IMR-90 (cell line): ENCODE measurements at regions not wholly inside any gene's neighbourhood (a gene's known extent, or its start where the extent isn't known, plus 50 kb on each side); places are given as distances from the start of the nearest gene placed in this dataset.

ENCODE experiments used
- ATAC-seq: fragments of 200-7000 bp; cut with Tn5 transposase; 2 replicates; pipeline ENCODE4 v1.9.1; 2020; ENCODE audit warnings: low read depth, mild to moderate bottlenecking, moderate library complexity
- BruUV-seq: library from RNA; stranded (reverse); fragments of 400-500 nt; replicated peaks from 2 replicates; lab custom pipeline; 2021; lab: Mats Ljungman, UMichigan
- CTCF ChIA-PET: fragments of 300-600 bp; formaldehyde crosslinking; extraction: SDS; loops from one replicate; lab custom pipeline; 2021; ENCODE audit warnings: antibody characterized with exemption; lab: Yijun Ruan, JAX
- POLR2A ChIA-PET: fragments of 300-600 bp; sonication (Branson Sonifier 250); formaldehyde crosslinking; loops from one replicate; lab custom pipeline; 2022; ENCODE audit warnings: antibody characterized with exemption; ENCODE audit not compliant: unreplicated experiment; lab: Charles Lee
- DNase-seq: peaks from one replicate; pipeline ENCODE4 v3.0.0; 2013
- H2AFZ ChIP-seq: replicated peaks from 2 replicates; pipeline ENCODE3; 2013; ENCODE audit warnings: low read length, mild to moderate bottlenecking; ENCODE audit not compliant: poor library complexity
- H2AK5ac ChIP-seq: 2 replicates; pipeline ENCODE4 v1.6.1; 2013; ENCODE audit warnings: low read depth, low read length, inconsistent platforms
- H2AK9ac ChIP-seq: replicated peaks from 2 replicates; pipeline ENCODE3; 2013; ENCODE audit warnings: mild to moderate bottlenecking, low read depth, low read length, moderate library complexity; ENCODE audit not compliant: poor library complexity
- H2BK120ac ChIP-seq: 2 replicates; pipeline ENCODE4 v1.6.1; 2013; ENCODE audit warnings: low read depth, low read length, inconsistent platforms
- H2BK15ac ChIP-seq: 3 replicates; pipeline ENCODE4 v1.6.1; 2013; ENCODE audit warnings: low read depth, low read length, inconsistent platforms
- H2BK20ac ChIP-seq: 2 replicates; pipeline ENCODE4 v1.6.1; 2013; ENCODE audit warnings: low read depth, mild to moderate bottlenecking, inconsistent platforms, low read length, moderate library complexity
- H2BK5ac ChIP-seq: 2 replicates; pipeline ENCODE4 v1.6.1; 2013; ENCODE audit warnings: mild to moderate bottlenecking, low read depth, low read length, inconsistent platforms; ENCODE audit not compliant: poor library complexity, severe bottlenecking
- H3K14ac ChIP-seq: replicated peaks from 2 replicates; pipeline ENCODE4 v1.6.1; 2013; ENCODE audit warnings: low read depth, low read length, inconsistent platforms
- H3K18ac ChIP-seq: 2 replicates; pipeline ENCODE4 v1.6.1; 2013; ENCODE audit warnings: low read depth, low read length, control low read depth
- H3K23ac ChIP-seq: 2 replicates; pipeline ENCODE4 v1.6.1; 2013; ENCODE audit warnings: low read depth, low read length, inconsistent platforms
- H3K27ac ChIP-seq: 2 replicates; pipeline ENCODE4 v1.5.1; 2013; ENCODE audit warnings: mild to moderate bottlenecking, control low read depth, low read length; ENCODE audit not compliant: insufficient read depth
- H3K27me3 ChIP-seq: 2 replicates; pipeline ENCODE4 v1.6.1; 2013; ENCODE audit warnings: low read length; ENCODE audit not compliant: control insufficient read depth, insufficient read depth
- H3K36me3 ChIP-seq: 2 replicates; pipeline ENCODE4 v1.6.1; 2013; ENCODE audit warnings: low read length, mixed read lengths; ENCODE audit not compliant: control insufficient read depth, insufficient read depth
- H3K4ac ChIP-seq: 2 replicates; pipeline ENCODE4 v1.6.1; 2013; ENCODE audit warnings: low read depth, low read length, inconsistent platforms
- H3K4me1 ChIP-seq: 2 replicates; pipeline ENCODE4 v1.6.1; 2013; ENCODE audit warnings: low read length, mixed read lengths; ENCODE audit not compliant: control insufficient read depth, insufficient read depth
- H3K4me2 ChIP-seq: 2 replicates; pipeline ENCODE4 v1.6.1; 2013; ENCODE audit warnings: low read depth, mild to moderate bottlenecking, control low read depth, low read length, moderate library complexity
- H3K4me3 ChIP-seq: 2 replicates; pipeline ENCODE4 v1.5.1; 2013; ENCODE audit warnings: low read depth, mild to moderate bottlenecking, control low read depth, low read length, moderate library complexity; ENCODE audit not compliant: insufficient read depth
- H3K56ac ChIP-seq: 2 replicates; pipeline ENCODE4 v1.6.1; 2013; ENCODE audit warnings: low read length, inconsistent platforms; ENCODE audit not compliant: insufficient read depth; ENCODE audit errors: extremely low read depth
- H3K79me1 ChIP-seq, 2 experiments: 2 replicates each; pipeline ENCODE4 v1.6.1; 2013; ENCODE audit warnings: low read length in 2 of 2, inconsistent platforms in 1 of 2, low read depth in 1 of 2
- H3K9ac ChIP-seq: 2 replicates; pipeline ENCODE4 v1.6.1; 2013; ENCODE audit warnings: low read depth, low read length, control low read depth
- H3K9me1 ChIP-seq: 2 replicates; pipeline ENCODE4 v1.6.1; 2013; ENCODE audit warnings: low read length, inconsistent platforms; ENCODE audit not compliant: insufficient read depth
- H3K9me3 ChIP-seq: 2 replicates; pipeline ENCODE4 v1.6.1; 2013; ENCODE audit warnings: low read length; ENCODE audit not compliant: control insufficient read depth, insufficient read depth
- H4K20me1 ChIP-seq: 2 replicates; pipeline ENCODE4 v1.6.1; 2013; ENCODE audit warnings: low read length, inconsistent platforms; ENCODE audit not compliant: insufficient read depth
- H4K5ac ChIP-seq: 2 replicates; pipeline ENCODE4 v1.6.1; 2013; ENCODE audit warnings: mild to moderate bottlenecking, low read depth, low read length, control low read depth
- H4K8ac ChIP-seq, 2 experiments: 2 replicates each; pipeline ENCODE4 v1.6.1; 2013; ENCODE audit warnings: low read depth in 2 of 2, low read length in 2 of 2, control low read depth in 1 of 2, inconsistent platforms in 1 of 2
- H4K91ac ChIP-seq: 2 replicates; pipeline ENCODE4 v1.6.1; 2013; ENCODE audit warnings: low read depth, low read length, inconsistent platforms; ENCODE audit not compliant: insufficient read depth
- CEBPB ChIP-seq: IDR thresholded peaks from 2 replicates; pipeline ENCODE4 v1.6.1; 2012; ENCODE audit warnings: low read depth, low read length, improper control_type of control experiment
- CHD1 ChIP-seq: IDR thresholded peaks from 2 replicates; pipeline ENCODE4 v1.6.1; 2012; ENCODE audit warnings: low read depth, low read length, improper control_type of control experiment
- CTCF ChIP-seq: conservative IDR thresholded peaks from 2 replicates; pipeline ENCODE4 v1.5.1; 2012; ENCODE audit warnings: mild to moderate bottlenecking, low read depth, low read length, improper control_type of control experiment
- ELK1 ChIP-seq: fragments of 150-350 bp; IDR thresholded peaks from 2 replicates; pipeline ENCODE4 v1.6.1; 2016; ENCODE audit warnings: low read depth, mild to moderate bottlenecking, low read length, moderate library complexity, borderline replicate concordance
- FOS ChIP-seq: fragments of 150-350 bp; IDR thresholded peaks from 2 replicates; pipeline ENCODE4 v1.6.1; 2016; ENCODE audit warnings: low read depth, low read length
- MAFK ChIP-seq: IDR thresholded peaks from 2 replicates; pipeline ENCODE4 v1.6.1; 2012; ENCODE audit warnings: low read depth, low read length, improper control_type of control experiment
- MXI1 ChIP-seq: IDR thresholded peaks from 2 replicates; pipeline ENCODE4 v1.6.1; 2012; ENCODE audit warnings: low read depth, mild to moderate bottlenecking, low read length, moderate library complexity, borderline replicate concordance
- NFE2L2 ChIP-seq: fragments of 150-350 bp; IDR thresholded peaks from 2 replicates; pipeline ENCODE4 v1.6.1; 2016; ENCODE audit warnings: low read depth, mild to moderate bottlenecking, low read length
- RCOR1 ChIP-seq: IDR thresholded peaks from 2 replicates; pipeline ENCODE4 v1.6.1; 2012; ENCODE audit warnings: mild to moderate bottlenecking, low read length, improper control_type of control experiment; ENCODE audit not compliant: insufficient replicate concordance
- RFX5 ChIP-seq: IDR thresholded peaks from 2 replicates; pipeline ENCODE4 v1.8.0; 2012; ENCODE audit warnings: low read depth, mild to moderate bottlenecking, low read length, moderate library complexity
- SMC3 ChIP-seq: fragments of 150-350 bp; IDR thresholded peaks from 2 replicates; pipeline ENCODE4 v1.6.1; 2016; ENCODE audit warnings: low read depth, mild to moderate bottlenecking, antibody characterized with exemption, low read length, moderate library complexity
- WGBS, 2 experiments: methylation state at CpG; one replicate each; pipeline versions ENCODE4 v1.1.5 to v1.1.7; 2013; ENCODE audit warnings: missing lambda C conversion rate in 2 of 2; ENCODE audit not compliant: insufficient read length in 1 of 2; ENCODE audit errors: extremely low coverage in 2 of 2; 5-methylcytosine and 5-hydroxymethylcytosine counted together
- dilution Hi-C: fragments of 300-500 bp; cut with HindIII; formaldehyde crosslinking; loops from one replicate; pipeline ENCODE4 v1.14.3; 2018; ENCODE audit warnings: low sequenced_read_pairs; ENCODE audit not compliant: unreplicated experiment
- in situ Hi-C: fragments of 300-500 bp; cut with MboI; formaldehyde crosslinking; loops from 3 replicates; pipeline ENCODE4 v1.14.3; 2019; ENCODE audit warnings: low sequenced_read_pairs, inconsistent platforms, mixed read lengths
- intact Hi-C: fragments of 100-400 bp; cut with micrococcal nuclease; formaldehyde crosslinking; loops from 2 replicates; pipeline ENCODE4 v1.10.0; 2022

- no peak overlapping the region for H2BK15ac ChIP-seq
- CTCF ChIA-PET, result interaction anchor here (0.8 kb wide), 1 partner anchor 254 kb away, joined by 3 read pairs; no protein-coding TSS in a partner anchor
- no peak for ATAC-seq
These were observed 200.6 kb upstream of the LDB2 start for GRCh38 chr4:17098996-17099395.

More at GRCh38 chr4:17098996-17099395, 200.6 kb upstream of the LDB2 start:
- dilution Hi-C loops, result no loop called here
- no peak overlapping the region for H2AFZ ChIP-seq
- no peak overlapping the region for H3K4me3 ChIP-seq
- BruUV-seq, result no TSS peak
- no peak overlapping the region for H4K5ac ChIP-seq
- no peak overlapping the region for H3K9ac ChIP-seq
- H2BK20ac ChIP-seq, result no peak overlapping the region
- no peak overlapping the region for H2BK120ac ChIP-seq
- H3K27ac ChIP-seq, result no peak overlapping the region
- no peak overlapping the region for H4K91ac ChIP-seq
- no peak overlapping the region for H3K56ac ChIP-seq
- POLR2A ChIA-PET, result no interaction called here
- no peaks in the 10 kb centered on the region for H3K9me3 ChIP-seq
- no peaks in the 10 kb centered on the region for H3K36me3 ChIP-seq
- DNase-seq, result no peak
- peaks cover 4% of the 10 kb centered on the region; the same call in 1 of the 2 replicates for H3K9me1 ChIP-seq
- no peak overlapping the region for H2AK5ac ChIP-seq
- no peak overlapping the region for H2AK9ac ChIP-seq
- no peak overlapping the region for H4K8ac ChIP-seq
- no peak overlapping the region for H3K18ac ChIP-seq
- H3K4me2 ChIP-seq, result no peak overlapping the region
- in situ Hi-C loops, result no loop called here
- no peak overlapping the region for H3K23ac ChIP-seq
- intact Hi-C loops, result no loop called here
- no peak overlapping the region for H3K4ac ChIP-seq
- H3K4me1 ChIP-seq, result peaks cover 6% of the 10 kb centered on the region; the same call in 1 of the 2 replicates
- H2BK5ac ChIP-seq, result no peak overlapping the region
- no peaks in the 10 kb centered on the region for H3K79me1 ChIP-seq
- no peak overlapping the region for H3K14ac ChIP-seq
- no peaks in the 10 kb centered on the region for H3K27me3 ChIP-seq
- no CpG with 5 or more reads among the region's 2 CpGs for WGBS, 2 experiments
- H4K20me1 ChIP-seq, result no peaks in the 10 kb centered on the region
- TF ChIP-seq FOS (no peak), CHD1 (no peak), RCOR1 (no peak), CEBPB (no peak), MAFK (no peak), ELK1 (no peak), NFE2L2 (no peak), SMC3 (no peak), MXI1 (no peak), CTCF (no peak), RFX5 (no peak)
